Muscle of leg (tissue), 3 donors: ENCODE measurements at regions not wholly inside any gene's neighbourhood (a gene's known extent, or its start where the extent isn't known, plus 50 kb on each side); places are given as distances from the start of the nearest gene placed in this dataset.

ENCODE experiments used
- DNase-seq: peaks from one replicate; pipeline ENCODE4 v3.0.0; 2013
- H3K27ac ChIP-seq: one replicate; pipeline ENCODE4 v1.5.1; 2013; ENCODE audit warnings: mild to moderate bottlenecking, low read length, control low read depth
- H3K27me3 ChIP-seq: one replicate; pipeline ENCODE4 v1.6.1; 2013; ENCODE audit warnings: low read length; ENCODE audit not compliant: control insufficient read depth, insufficient read depth
- H3K36me3 ChIP-seq: one replicate; pipeline ENCODE4 v1.6.1; 2013; ENCODE audit warnings: low read length; ENCODE audit not compliant: control insufficient read depth, insufficient read depth
- H3K4me1 ChIP-seq: one replicate; pipeline ENCODE4 v1.6.1; 2013; ENCODE audit warnings: low read length; ENCODE audit not compliant: control insufficient read depth, insufficient read depth
- H3K4me3 ChIP-seq: one replicate; pipeline ENCODE4 v1.5.1; 2013; ENCODE audit warnings: low read length, control low read depth
- H3K9me3 ChIP-seq: replicated peaks from 2 replicates; pipeline ENCODE4 v1.6.1; 2013; ENCODE audit warnings: low read depth, low read length; ENCODE audit not compliant: control insufficient read depth
- WGBS: methylation state at CpG from one replicate; pipeline ENCODE4 v1.1.5; 2013; ENCODE audit warnings: missing lambda C conversion rate; ENCODE audit not compliant: insufficient coverage; 5-methylcytosine and 5-hydroxymethylcytosine counted together

GRCh38 chr3:25281041-25281731 lies 146.9 kb upstream of the RARB start:
- DNase-seq: no peak
- Histone ChIP-seq H3K9me3 (no peaks in the 10 kb centered on the region), H3K27me3 (no peaks in the 10 kb centered on the region), H3K4me1 (no peaks in the 10 kb centered on the region), H3K36me3 (no peaks in the 10 kb centered on the region), H3K4me3 (no peak overlapping the region), H3K27ac (no peak overlapping the region)
- whole genome bisulfite sequencing: no CpG with 5 or more reads among the region's 4 CpGs

GRCh38 chr3:25281732-25282126 lies 146.3 kb upstream of the RARB start:
- no peaks in the 10 kb centered on the region for H3K27me3 ChIP-seq
- DNase-seq: no peak
- no peaks in the 10 kb centered on the region for H3K36me3 ChIP-seq
- WGBS: no CpG with 5 or more reads among the region's 2 CpGs
- no peak overlapping the region for H3K27ac ChIP-seq
- no peaks in the 10 kb centered on the region for H3K4me1 ChIP-seq
- H3K9me3 ChIP-seq: no peaks in the 10 kb centered on the region
- no peak overlapping the region for H3K4me3 ChIP-seq

GRCh38 chr3:25283613-25284012 lies 144.4 kb upstream of the RARB start:
- Histone ChIP-seq H3K27ac (no peak overlapping the region), H3K9me3 (no peaks in the 10 kb centered on the region), H3K27me3 (no peaks in the 10 kb centered on the region), H3K36me3 (no peaks in the 10 kb centered on the region), H3K4me1 (no peaks in the 10 kb centered on the region), H3K4me3 (no peak overlapping the region)
- WGBS: 88% methylated on average over 1 of the region's 3 CpGs
- no peak for DNase-seq

DNA sequence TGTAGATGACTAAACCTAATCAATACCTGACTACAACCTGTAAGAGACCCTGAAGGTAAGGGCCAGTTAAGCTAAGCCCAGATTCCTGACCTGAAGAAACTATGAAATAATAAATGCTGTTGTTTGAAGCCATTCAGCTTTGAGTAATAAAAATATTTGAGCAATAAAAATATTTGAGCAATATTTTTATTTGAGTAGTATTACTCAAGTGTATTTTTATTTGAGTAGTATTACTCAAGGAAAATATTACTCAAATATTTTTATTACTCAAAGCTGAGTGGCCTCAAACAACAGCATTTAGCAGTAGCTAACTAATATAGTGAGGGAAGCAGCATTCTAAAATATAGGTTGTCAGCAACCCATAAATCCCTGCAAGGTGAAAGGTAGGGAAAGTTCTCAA lies 143.8 kb upstream of the RARB start:
- no peak for DNase-seq
- H3K27me3 ChIP-seq: no peaks in the 10 kb centered on the region
- H3K9me3 ChIP-seq: no peaks in the 10 kb centered on the region
- H3K36me3 ChIP-seq: no peaks in the 10 kb centered on the region
- H3K4me3 ChIP-seq: no peak overlapping the region
- H3K4me1 ChIP-seq: no peaks in the 10 kb centered on the region
- no peak overlapping the region for H3K27ac ChIP-seq

DNA sequence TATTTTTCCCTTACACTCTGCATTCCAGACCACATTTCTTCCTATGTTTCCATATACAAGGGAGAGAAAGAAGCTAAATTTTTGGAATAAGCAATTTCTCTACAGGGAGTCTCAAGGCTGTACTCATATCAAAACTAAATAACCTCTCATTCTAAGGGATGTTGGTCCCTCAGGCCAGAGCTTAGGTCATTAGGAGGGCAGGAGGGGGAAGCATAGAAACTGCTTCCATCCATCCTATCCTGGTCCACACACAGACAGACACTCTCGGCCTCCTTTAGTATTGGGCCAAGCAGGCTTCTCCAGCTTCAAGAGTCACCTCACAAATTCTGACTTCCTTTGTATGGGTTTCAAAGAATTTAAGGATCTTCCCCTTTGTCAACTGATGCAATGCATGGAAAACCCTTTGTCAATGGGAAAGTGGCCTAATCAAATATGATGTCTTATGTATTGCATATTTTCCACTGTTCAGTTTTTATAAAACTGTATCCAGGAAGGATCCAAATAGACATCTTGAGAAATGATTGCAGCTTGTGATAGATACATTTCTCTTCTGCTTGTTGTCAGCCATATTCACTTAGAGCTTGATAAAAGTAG lies 140.7 kb upstream of the RARB start:
- Histone ChIP-seq H3K4me3 (no peak overlapping the region), H3K27ac (no peak overlapping the region), H3K9me3 (no peaks in the 10 kb centered on the region), H3K36me3 (no peaks in the 10 kb centered on the region), H3K27me3 (no peaks in the 10 kb centered on the region), H3K4me1 (no peaks in the 10 kb centered on the region)
- DNase-seq: peak; percentile 78
- WGBS: no CpG with 5 or more reads among the region's 1 CpG

DNA sequence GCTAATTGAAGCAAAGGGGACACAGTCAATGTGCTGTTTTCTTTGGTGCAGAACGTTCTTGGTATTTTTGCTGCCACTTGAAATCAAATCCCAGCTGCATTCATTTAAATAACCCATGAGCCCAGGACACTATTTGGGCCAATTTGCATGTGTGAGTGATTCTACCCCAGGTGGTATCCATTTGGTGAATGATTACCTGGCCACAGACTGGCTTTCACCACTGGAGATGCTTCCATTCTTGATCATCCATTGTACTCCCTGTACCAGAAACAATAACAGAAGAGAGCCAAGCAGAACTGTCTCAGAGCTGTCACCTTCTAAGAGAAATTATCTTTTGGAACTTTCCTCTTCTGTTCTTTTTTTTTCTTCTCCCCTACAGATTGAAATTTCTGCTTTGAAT lies 139.7 kb upstream of the RARB start:
- Histone ChIP-seq H3K4me1 (no peaks in the 10 kb centered on the region), H3K9me3 (no peaks in the 10 kb centered on the region), H3K27me3 (no peaks in the 10 kb centered on the region), H3K27ac (no peak overlapping the region), H3K36me3 (no peaks in the 10 kb centered on the region), H3K4me3 (no peak overlapping the region)
- WGBS: no CpG with 5 or more reads among the region's 1 CpG
- no peak for DNase-seq

- no peak overlapping the region for H3K27ac ChIP-seq
- DNase-seq: no peak
- no CpG with 5 or more reads among the region's 1 CpG for WGBS
- no peak overlapping the region for H3K4me3 ChIP-seq
- H3K9me3 ChIP-seq: no peaks in the 10 kb centered on the region
- no peaks in the 10 kb centered on the region for H3K27me3 ChIP-seq
- no peaks in the 10 kb centered on the region for H3K4me1 ChIP-seq
- H3K36me3 ChIP-seq: no peaks in the 10 kb centered on the region
Observed at GRCh38 chr3:25289156-25289555, 138.9 kb upstream of the RARB start.

GRCh38 chr3:25289663-25290062 lies 138.4 kb upstream of the RARB start:
- no peaks in the 10 kb centered on the region for H3K9me3 ChIP-seq
- DNase-seq: no peak
- no peaks in the 10 kb centered on the region for H3K4me1 ChIP-seq
- no CpG with 5 or more reads among the region's 2 CpGs for WGBS
- no peak overlapping the region for H3K27ac ChIP-seq
- no peak overlapping the region for H3K4me3 ChIP-seq
- no peaks in the 10 kb centered on the region for H3K27me3 ChIP-seq
- H3K36me3 ChIP-seq: no peaks in the 10 kb centered on the region

DNA sequence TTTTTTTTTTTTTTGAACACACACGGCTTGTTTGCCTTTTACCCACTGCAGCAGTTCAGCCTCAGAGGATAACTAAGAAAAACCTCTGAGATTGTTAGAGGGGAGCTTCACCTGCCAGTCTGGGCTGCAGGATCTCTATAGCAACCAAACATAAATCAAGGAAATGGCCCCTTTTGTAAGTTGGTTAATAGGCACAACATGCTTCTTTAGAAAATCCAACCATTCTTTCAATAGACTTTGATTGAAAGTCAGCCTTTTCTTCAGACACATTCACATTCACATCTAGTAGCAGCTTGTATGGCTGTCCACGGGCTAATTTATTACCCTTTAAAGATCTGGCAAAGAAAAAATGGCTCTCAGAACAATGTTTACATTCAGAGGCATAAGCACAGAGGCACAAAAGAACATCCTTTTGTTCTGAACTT lies 136.6 kb upstream of the RARB start:
- Histone ChIP-seq H3K4me1 (no peaks in the 10 kb centered on the region), H3K4me3 (no peak overlapping the region), H3K27me3 (no peaks in the 10 kb centered on the region), H3K27ac (no peak overlapping the region), H3K9me3 (no peaks in the 10 kb centered on the region), H3K36me3 (no peaks in the 10 kb centered on the region)
- no peak for DNase-seq
- whole genome bisulfite sequencing: 0% methylated on average over 1 of the region's 2 CpGs

DNA sequence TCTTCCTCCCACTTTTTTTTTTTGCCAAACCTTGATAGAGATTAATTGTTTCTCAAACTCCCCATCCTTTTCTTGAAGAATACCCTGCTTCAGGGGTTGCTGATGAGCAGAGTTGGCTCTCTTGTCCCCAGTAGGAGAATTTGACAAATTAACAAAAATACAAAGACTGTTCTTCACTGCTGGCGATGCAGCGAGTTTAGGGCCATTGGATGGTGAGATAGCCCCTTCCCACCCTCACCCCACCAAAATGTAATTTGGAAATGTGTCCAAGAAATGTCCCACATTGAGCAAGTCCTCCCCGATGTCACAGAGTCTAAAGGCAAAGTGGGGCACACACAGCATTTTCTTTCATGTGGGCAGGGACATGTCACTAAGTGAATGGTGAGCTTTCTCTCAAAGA lies 136.0 kb upstream of the RARB start:
- no peak for DNase-seq
- H3K4me3 ChIP-seq: no peak overlapping the region
- H3K36me3 ChIP-seq: no peaks in the 10 kb centered on the region
- no peaks in the 10 kb centered on the region for H3K27me3 ChIP-seq
- WGBS: 100% methylated on average over 1 of the region's 3 CpGs
- H3K27ac ChIP-seq: no peak overlapping the region
- no peaks in the 10 kb centered on the region for H3K9me3 ChIP-seq
- no peaks in the 10 kb centered on the region for H3K4me1 ChIP-seq

DNA sequence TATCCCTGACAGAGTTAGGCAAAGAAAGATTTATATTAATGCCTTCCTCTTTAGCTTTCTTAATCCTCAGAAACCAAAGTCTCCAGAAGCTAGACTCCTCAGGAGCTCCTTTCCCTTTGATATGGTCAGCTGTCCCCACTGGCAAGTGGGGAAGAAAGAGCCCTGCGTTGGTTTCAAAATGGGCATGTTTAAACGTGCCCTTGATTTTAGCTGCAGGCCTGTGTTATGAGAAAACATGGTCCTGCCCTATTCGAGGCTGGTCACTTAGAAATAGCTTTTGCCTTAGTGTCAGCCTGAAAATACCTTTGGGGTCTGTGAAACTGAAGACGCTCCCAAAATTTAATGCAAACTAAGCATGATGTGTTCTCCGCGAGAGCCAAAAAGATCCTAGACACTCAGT lies 135.5 kb upstream of the RARB start:
- Histone ChIP-seq H3K9me3 (no peaks in the 10 kb centered on the region), H3K27ac (no peak overlapping the region), H3K4me1 (no peaks in the 10 kb centered on the region), H3K27me3 (no peaks in the 10 kb centered on the region), H3K4me3 (no peak overlapping the region), H3K36me3 (no peaks in the 10 kb centered on the region)
- DNase-seq: peak; percentile 21
- 52% methylated on average over 5 of the region's 6 CpGs for WGBS
